Transverse colon (tissue), 4 donors: ENCODE measurements at regions not wholly inside any gene's neighbourhood (a gene's known extent, or its start where the extent isn't known, plus 50 kb on each side); places are given as distances from the start of the nearest gene placed in this dataset.

Source experiments
- DNase-seq: peaks from one replicate; pipeline ENCODE4 v3.0.0-alpha.2; 2019
- H3K27ac ChIP-seq, 4 donors: fragments of 200-600 bp; sonication (generic); 2 replicates each; pipeline ENCODE4 v1.5.1; 2016 to 2018; ENCODE audit warnings: inconsistent platforms in 4 of 4
- H3K27me3 ChIP-seq: fragments of 200-600 bp; sonication (generic); 2 replicates; pipeline ENCODE4 v1.5.1; 2017; ENCODE audit warnings: inconsistent platforms
- H3K36me3 ChIP-seq, 4 donors: fragments of 200-600 bp; sonication (generic); 2 replicates each; pipeline ENCODE4 v1.5.1; 2017 to 2019; ENCODE audit warnings: inconsistent platforms in 4 of 4
- H3K4me1 ChIP-seq, 4 donors: fragments of 200-600 bp; sonication (generic); 2 replicates each; pipeline ENCODE4 v1.5.1; 2017 to 2020; ENCODE audit warnings: inconsistent platforms in 4 of 4
- H3K4me3 ChIP-seq, 4 donors: fragments of 200-600 bp; sonication (generic); 1 replicate in 1 of 4; 2 replicates in 3 of 4; pipeline versions ENCODE4 v1.5.1 to v1.6.1; 2017 to 2019; ENCODE audit warnings: inconsistent platforms in 4 of 4
- H3K9me3 ChIP-seq, 2 donors: fragments of 200-600 bp; sonication (generic); 2 replicates each; pipeline ENCODE4 v1.5.1; 2017 to 2019; ENCODE audit warnings: inconsistent platforms in 2 of 2
- CTCF ChIP-seq, 5 experiments: fragments of 200-600 bp in 3 of 5; fragments of 450-650 bp in 2 of 5; sonication (generic) in 3 of 5; IDR thresholded peaks; 1 replicate in 2 of 5; 2 replicates in 3 of 5; pipeline ENCODE4 v1.5.1; 2016 to 2017; ENCODE audit warnings: antibody characterized with exemption in 5 of 5, inconsistent platforms in 3 of 5, mild to moderate bottlenecking in 2 of 5, moderate library complexity in 1 of 5
- EP300 ChIP-seq: sonication (generic); formaldehyde crosslinking; IDR thresholded peaks from one replicate; pipeline ENCODE4 v1.6.1; 2017; ENCODE audit warnings: antibody characterized with exemption, low read depth
- POLR2A ChIP-seq: fragments of 450-650 bp; IDR thresholded peaks from one replicate; pipeline ENCODE4 v1.6.1; 2016; ENCODE audit warnings: antibody characterized with exemption, mild to moderate bottlenecking, moderate library complexity
- POLR2AphosphoS5 ChIP-seq, 3 donors: sonication (generic); formaldehyde crosslinking; IDR thresholded peaks; one replicate each; pipeline ENCODE4 v1.6.1; 2016; ENCODE audit warnings: antibody characterized with exemption in 3 of 3
- WGBS, 2 donors: methylation state at CpG; one replicate each; pipeline ENCODE4 v1.1.5; 2018; ENCODE audit warnings: low coverage in 1 of 2; 5-methylcytosine and 5-hydroxymethylcytosine counted together
- in situ Hi-C, 4 donors: fragments of 200-750 bp; cut with MboI; loops; one replicate each; pipeline versions ENCODE4 v1.15.0 to v1.15.1; 2017; ENCODE audit warnings: low sequenced_read_pairs in 3 of 4, low pct_ligation_motif_present in 1 of 4, low pct_unique_long_range_greater_than_20kb in 1 of 4
- intact Hi-C: fragments of 100-400 bp; cut with DNase I; formaldehyde crosslinking; loops from one replicate; pipeline ENCODE4 v1.15.1; 2023; ENCODE audit warnings: low total_unique reads

- TF ChIP-seq CTCF (IDR thresholded peaks at IDR 0.05) (no peak), POLR2AphosphoS5 (IDR thresholded peaks at IDR 0.05) (no peak), POLR2A (no peak), EP300 (no peak)
- Histone ChIP-seq H3K4me1 (no peaks in the 10 kb centered on the region), H3K4me3 (no peak overlapping the region), H3K36me3 (no peaks in the 10 kb centered on the region), H3K9me3 (no peaks in the 10 kb centered on the region), H3K27ac (no peak overlapping the region), H3K27me3 (no peaks in the 10 kb centered on the region)
- 90 to 100% methylated on average over 2 of the region's 2 CpGs for WGBS, 2 donors
- in situ Hi-C loops, result no loop called here
- DNase-seq, result no peak
- intact Hi-C loops, result no loop called here
These were observed 97.4 kb upstream of the ST6GALNAC5 start for GRCh38 chr1:76769911-76770310.

- TF ChIP-seq EP300, result no peak
- no peak for TF ChIP-seq CTCF (IDR thresholded peaks at IDR 0.05)
- no peak for TF ChIP-seq POLR2AphosphoS5 (IDR thresholded peaks at IDR 0.05)
- no peak for TF ChIP-seq POLR2A
- in situ Hi-C loops, result no loop called here
- 34 to 43% methylated on average over 3 of the region's 3 CpGs for WGBS, 2 donors
These were observed 96.3 kb upstream of the ST6GALNAC5 start for GRCh38 chr1:76770979-76771378.

GRCh38 chr1:76781447-76781846 lies 85.8 kb upstream of the ST6GALNAC5 start:
- intact Hi-C loops (no loop called here), in situ Hi-C loops (no loop called here)
- no peak for DNase-seq
- TF ChIP-seq EP300 (no peak), POLR2A (no peak), POLR2AphosphoS5 (IDR thresholded peaks at IDR 0.05) (no peak), CTCF (IDR thresholded peaks at IDR 0.05) (no peak)
- no peak overlapping the region for H3K27ac ChIP-seq
- no peaks in the 10 kb centered on the region for H3K36me3 ChIP-seq
- no peak overlapping the region for H3K4me3 ChIP-seq
- H3K27me3 ChIP-seq, result no peaks in the 10 kb centered on the region
- no peaks in the 10 kb centered on the region for H3K9me3 ChIP-seq
- no peaks in the 10 kb centered on the region for H3K4me1 ChIP-seq

More at GRCh38 chr1:76770979-76771378, 96.3 kb upstream of the ST6GALNAC5 start:
- Histone ChIP-seq H3K27me3 (no peaks in the 10 kb centered on the region), H3K27ac (no peak overlapping the region), H3K4me1 (no peaks in the 10 kb centered on the region), H3K4me3 (no peak overlapping the region), H3K9me3 (no peaks in the 10 kb centered on the region), H3K36me3 (no peaks in the 10 kb centered on the region)
- DNase-seq, result no peak
- intact Hi-C loops, result no loop called here

- Histone ChIP-seq H3K4me3 (no peak overlapping the region), H3K36me3 (no peaks in the 10 kb centered on the region), H3K27me3 (no peaks in the 10 kb centered on the region), H3K4me1 (no peaks in the 10 kb centered on the region), H3K27ac (no peak overlapping the region), H3K9me3 (no peaks in the 10 kb centered on the region)
- DNase-seq, result no peak
- in situ Hi-C loops, result no loop called here
- intact Hi-C loops, result no loop called here
- TF ChIP-seq EP300 (no peak), CTCF (IDR thresholded peaks at IDR 0.05) (no peak), POLR2A (no peak), POLR2AphosphoS5 (IDR thresholded peaks at IDR 0.05) (peak in 1 of 3 donors; percentile 29)
- WGBS, 2 donors, result 63 to 64% methylated on average over 1 of the region's 1 CpG
These were observed 84.5 kb upstream of the ST6GALNAC5 start for GRCh38 chr1:76782809-76783208.
